ENCODE measurements at regions not wholly inside any gene's neighbourhood (a gene's known extent, or its start where the extent isn't known, plus 50 kb on each side); places are given as distances from the start of the nearest gene placed in this dataset.

- Histone ChIP-seq H3K27me3 (ENCODE audit: insufficient read depth, low read length, poor library complexity, severe bottlenecking) (no peaks in the 10 kb centered on the region), H3K9ac (ENCODE audit: low read depth, low read length, poor library complexity, severe bottlenecking) (no peak overlapping the region), H3K4me3 (ENCODE audit: low read length, poor library complexity, severe bottlenecking) (no peak overlapping the region), H3K4me1 (ENCODE audit: insufficient read depth, low read length, poor library complexity, severe bottlenecking) (no peaks in the 10 kb centered on the region), H4K20me1 (ENCODE audit: insufficient read depth, low read length, poor library complexity, severe bottlenecking) (no peaks in the 10 kb centered on the region), H3K36me3 (ENCODE audit: insufficient read depth, low read length) (no peaks in the 10 kb centered on the region), H2AFZ (ENCODE audit: low read length) (no peak overlapping the region), H3K4me2 (ENCODE audit: low read depth, low read length, poor library complexity, severe bottlenecking) (no peak overlapping the region), H3K79me2 (ENCODE audit: insufficient read depth, low read length) (no peaks in the 10 kb centered on the region), H3F3A (ENCODE audit: low read depth) (no peaks in the 10 kb centered on the region), H3K9me3 (ENCODE audit: insufficient read depth, low read depth, low read length) (no peaks in the 10 kb centered on the region), H3K9me2 (replicated peaks; ENCODE audit: low read depth, low read length) (no peaks in the 10 kb centered on the region)
- TF ChIP-seq EZH2phosphoT487 (IDR thresholded peaks at IDR 0.05; ENCODE audit: borderline replicate concordance) (no peak), CTCF (conservative IDR thresholded peaks at IDR 0.05; ENCODE audit: low read length) (no peak)
Observed at GRCh38 chr12:61111218-61111617, 1149.0 kb upstream of the USP15 start.

- Histone ChIP-seq H3K27me3 (ENCODE audit: insufficient read depth, low read length, poor library complexity, severe bottlenecking) (no peaks in the 10 kb centered on the region), H3K4me2 (ENCODE audit: low read depth, low read length, poor library complexity, severe bottlenecking) (no peak overlapping the region), H3K79me2 (ENCODE audit: insufficient read depth, low read length) (no peaks in the 10 kb centered on the region)
Observed at GRCh38 chr12:61137677-61138414, 1122.4 kb upstream of the USP15 start.

GRCh38 chr12:61138415-61138759 is 1121.8 kb upstream of the USP15 start:
- no peaks in the 10 kb centered on the region for H3K9me3 ChIP-seq (ENCODE audit: insufficient read depth, low read depth, low read length)
- no peak for TF ChIP-seq CTCF (conservative IDR thresholded peaks at IDR 0.05; ENCODE audit: low read length)
- H3K27me3 ChIP-seq (ENCODE audit: insufficient read depth, low read length, poor library complexity, severe bottlenecking): no peaks in the 10 kb centered on the region
- H3K36me3 ChIP-seq (ENCODE audit: insufficient read depth, low read length): no peaks in the 10 kb centered on the region
- no peak overlapping the region for H3K4me2 ChIP-seq (ENCODE audit: low read depth, low read length, poor library complexity, severe bottlenecking)
- no peak overlapping the region for H3K9ac ChIP-seq (ENCODE audit: low read depth, low read length, poor library complexity, severe bottlenecking)
- H3K4me3 ChIP-seq (ENCODE audit: low read length, poor library complexity, severe bottlenecking): no peak overlapping the region
- H4K20me1 ChIP-seq (ENCODE audit: insufficient read depth, low read length, poor library complexity, severe bottlenecking): no peaks in the 10 kb centered on the region
- no peaks in the 10 kb centered on the region for H3K9me2 ChIP-seq (replicated peaks; ENCODE audit: low read depth, low read length)
- H3K4me1 ChIP-seq (ENCODE audit: insufficient read depth, low read length, poor library complexity, severe bottlenecking): no peaks in the 10 kb centered on the region
- no peaks in the 10 kb centered on the region for H3F3A ChIP-seq (ENCODE audit: low read depth)
- no peaks in the 10 kb centered on the region for H3K79me2 ChIP-seq (ENCODE audit: insufficient read depth, low read length)
- no peak overlapping the region for H2AFZ ChIP-seq (ENCODE audit: low read length)

More at GRCh38 chr12:61137677-61138414, 1122.4 kb upstream of the USP15 start:
- H4K20me1 ChIP-seq (ENCODE audit: insufficient read depth, low read length, poor library complexity, severe bottlenecking): no peaks in the 10 kb centered on the region
- TF ChIP-seq EZH2phosphoT487 (IDR thresholded peaks at IDR 0.05; ENCODE audit: borderline replicate concordance): no peak
- no peak overlapping the region for H3K9ac ChIP-seq (ENCODE audit: low read depth, low read length, poor library complexity, severe bottlenecking)
- no peaks in the 10 kb centered on the region for H3F3A ChIP-seq (ENCODE audit: low read depth)
- no peak overlapping the region for H3K4me3 ChIP-seq (ENCODE audit: low read length, poor library complexity, severe bottlenecking)
- no peaks in the 10 kb centered on the region for H3K4me1 ChIP-seq (ENCODE audit: insufficient read depth, low read length, poor library complexity, severe bottlenecking)
- no peak overlapping the region for H2AFZ ChIP-seq (ENCODE audit: low read length)
- no peaks in the 10 kb centered on the region for H3K9me3 ChIP-seq (ENCODE audit: insufficient read depth, low read depth, low read length)
- H3K9me2 ChIP-seq (replicated peaks; ENCODE audit: low read depth, low read length): no peaks in the 10 kb centered on the region
- H3K36me3 ChIP-seq (ENCODE audit: insufficient read depth, low read length): no peaks in the 10 kb centered on the region

GRCh38 chr12:61161961-61162360 is 1098.2 kb upstream of the USP15 start:
- no peaks in the 10 kb centered on the region for H3K9me3 ChIP-seq (ENCODE audit: insufficient read depth, low read depth, low read length)
- no peak overlapping the region for H3K9ac ChIP-seq (ENCODE audit: low read depth, low read length, poor library complexity, severe bottlenecking)
- no peak overlapping the region for H2AFZ ChIP-seq (ENCODE audit: low read length)
- H3K4me1 ChIP-seq (ENCODE audit: insufficient read depth, low read length, poor library complexity, severe bottlenecking): no peaks in the 10 kb centered on the region
- H4K20me1 ChIP-seq (ENCODE audit: insufficient read depth, low read length, poor library complexity, severe bottlenecking): no peaks in the 10 kb centered on the region
- TF ChIP-seq CTCF (conservative IDR thresholded peaks at IDR 0.05; ENCODE audit: low read length) (no peak), EZH2phosphoT487 (IDR thresholded peaks at IDR 0.05; ENCODE audit: borderline replicate concordance) (no peak)
- H3K79me2 ChIP-seq (ENCODE audit: insufficient read depth, low read length): no peaks in the 10 kb centered on the region
- H3K27me3 ChIP-seq (ENCODE audit: insufficient read depth, low read length, poor library complexity, severe bottlenecking): no peaks in the 10 kb centered on the region
- H3F3A ChIP-seq (ENCODE audit: low read depth): no peaks in the 10 kb centered on the region
- H3K4me2 ChIP-seq (ENCODE audit: low read depth, low read length, poor library complexity, severe bottlenecking): no peak overlapping the region
- H3K9me2 ChIP-seq (replicated peaks; ENCODE audit: low read depth, low read length): no peaks in the 10 kb centered on the region
- H3K36me3 ChIP-seq (ENCODE audit: insufficient read depth, low read length): no peaks in the 10 kb centered on the region
- H3K4me3 ChIP-seq (ENCODE audit: low read length, poor library complexity, severe bottlenecking): no peak overlapping the region

Measured in Loucy (cell line).